WERI-Rb-1 (cell line): ENCODE measurements at regions not wholly inside any gene's neighbourhood (a gene's known extent, or its start where the extent isn't known, plus 50 kb on each side); places are given as distances from the start of the nearest gene placed in this dataset.

Experiments used
- DNase-seq: peaks from one replicate; pipeline ENCODE4 v3.0.0-alpha.2; 2020
- H3K27ac ChIP-seq: fragments of 250-450 bp; sonication (Bioruptor Pico); 2 replicates; pipeline ENCODE4 v1.5.1; 2020; ENCODE audit warnings: mild to moderate bottlenecking, moderate library complexity
- H3K27me3 ChIP-seq: fragments of 250-450 bp; sonication (Bioruptor Pico); 2 replicates; pipeline ENCODE4 v1.5.1; 2021; ENCODE audit warnings: mild to moderate bottlenecking, low read depth, moderate library complexity; ENCODE audit not compliant: insufficient read depth, severe bottlenecking
- H3K36me3 ChIP-seq: fragments of 250-450 bp; sonication (Bioruptor Pico); 2 replicates; pipeline ENCODE4 v1.5.1; 2020; ENCODE audit warnings: mild to moderate bottlenecking, moderate library complexity
- H3K4me3 ChIP-seq: 2 replicates; pipeline ENCODE4 v1.5.1; 2011; ENCODE audit warnings: low read depth, mild to moderate bottlenecking, control low read depth, low read length
- H3K9me3 ChIP-seq: fragments of 250-450 bp; sonication (Bioruptor Pico); 2 replicates; pipeline ENCODE4 v1.5.1; 2021; ENCODE audit warnings: mild to moderate bottlenecking, moderate library complexity; ENCODE audit not compliant: severe bottlenecking
- TF ChIP-seq, protein P1 (sequence below): IDR thresholded peaks from 2 replicates; pipeline ENCODE4 v1.5.1; 2011; ENCODE audit warnings: low read depth, mild to moderate bottlenecking, control low read depth, inconsistent platforms, low read length

DNA sequence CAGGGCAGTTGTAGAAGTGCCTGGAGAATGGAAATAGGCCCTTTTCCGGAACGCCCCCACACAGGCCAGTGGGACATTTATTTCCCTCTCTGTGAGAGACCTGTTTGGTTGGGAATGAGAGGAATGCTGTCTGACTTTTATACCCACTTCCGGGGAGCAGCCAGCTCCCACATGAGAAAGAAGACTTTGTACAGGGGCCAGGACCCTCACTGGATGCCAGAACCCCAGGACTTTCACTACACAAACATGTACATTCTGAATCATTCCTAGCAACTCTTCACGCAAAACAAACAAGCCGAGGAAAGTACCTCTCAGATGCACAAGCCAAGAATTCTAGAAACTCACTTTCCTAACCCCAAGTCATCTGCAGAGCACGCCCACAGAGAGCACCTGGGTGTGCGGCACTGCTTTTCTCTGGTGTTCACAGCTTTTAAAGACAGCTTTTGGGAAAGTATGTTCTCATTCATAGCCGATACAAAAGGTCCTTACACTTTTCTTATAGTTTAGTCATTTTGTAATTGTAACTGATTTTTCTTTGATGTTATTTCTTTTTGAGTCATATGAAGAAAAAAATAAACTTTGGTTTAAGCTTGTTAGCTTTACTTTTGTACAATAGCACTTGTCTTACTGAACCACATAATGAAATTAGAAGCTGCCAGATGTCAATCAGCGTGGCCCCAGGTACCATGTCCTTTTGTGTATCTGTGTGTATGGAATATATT, 856.1 kb upstream of the ID2 start:
- Histone ChIP-seq H3K4me3 (no peak overlapping the region), H3K27me3 (no peaks in the 10 kb centered on the region), H3K36me3 (no peaks in the 10 kb centered on the region), H3K27ac (no peak overlapping the region), H3K9me3 (no peaks in the 10 kb centered on the region)
- DNase-seq: no peak
- TF ChIP-seq, protein P1, sequence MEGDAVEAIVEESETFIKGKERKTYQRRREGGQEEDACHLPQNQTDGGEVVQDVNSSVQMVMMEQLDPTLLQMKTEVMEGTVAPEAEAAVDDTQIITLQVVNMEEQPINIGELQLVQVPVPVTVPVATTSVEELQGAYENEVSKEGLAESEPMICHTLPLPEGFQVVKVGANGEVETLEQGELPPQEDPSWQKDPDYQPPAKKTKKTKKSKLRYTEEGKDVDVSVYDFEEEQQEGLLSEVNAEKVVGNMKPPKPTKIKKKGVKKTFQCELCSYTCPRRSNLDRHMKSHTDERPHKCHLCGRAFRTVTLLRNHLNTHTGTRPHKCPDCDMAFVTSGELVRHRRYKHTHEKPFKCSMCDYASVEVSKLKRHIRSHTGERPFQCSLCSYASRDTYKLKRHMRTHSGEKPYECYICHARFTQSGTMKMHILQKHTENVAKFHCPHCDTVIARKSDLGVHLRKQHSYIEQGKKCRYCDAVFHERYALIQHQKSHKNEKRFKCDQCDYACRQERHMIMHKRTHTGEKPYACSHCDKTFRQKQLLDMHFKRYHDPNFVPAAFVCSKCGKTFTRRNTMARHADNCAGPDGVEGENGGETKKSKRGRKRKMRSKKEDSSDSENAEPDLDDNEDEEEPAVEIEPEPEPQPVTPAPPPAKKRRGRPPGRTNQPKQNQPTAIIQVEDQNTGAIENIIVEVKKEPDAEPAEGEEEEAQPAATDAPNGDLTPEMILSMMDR: no peak

DNA sequence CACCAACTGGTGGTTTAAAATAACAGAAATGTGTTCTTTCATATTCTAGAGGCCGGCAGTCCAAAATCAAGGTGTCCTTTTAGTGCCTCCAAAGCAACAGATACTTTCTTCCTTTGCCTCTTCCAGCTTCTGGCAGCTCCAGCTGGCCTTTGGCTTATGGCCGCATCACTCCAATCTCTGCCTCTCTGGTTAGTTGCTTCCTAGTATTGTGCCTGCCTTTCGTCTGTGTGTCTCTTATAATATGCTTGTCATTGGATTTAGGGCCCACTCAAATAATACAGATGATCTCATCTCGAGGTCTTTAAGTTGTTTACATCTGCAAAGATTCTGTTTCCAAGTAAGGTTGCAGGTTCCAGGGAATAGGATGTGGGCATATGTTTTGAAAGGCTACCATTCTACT, 855.2 kb upstream of the ID2 start:
- Histone ChIP-seq H3K9me3 (no peaks in the 10 kb centered on the region), H3K27ac (no peak overlapping the region), H3K4me3 (no peak overlapping the region), H3K36me3 (no peaks in the 10 kb centered on the region), H3K27me3 (no peaks in the 10 kb centered on the region)
- no peak for DNase-seq
- TF ChIP-seq, protein P1: no peak

DNA sequence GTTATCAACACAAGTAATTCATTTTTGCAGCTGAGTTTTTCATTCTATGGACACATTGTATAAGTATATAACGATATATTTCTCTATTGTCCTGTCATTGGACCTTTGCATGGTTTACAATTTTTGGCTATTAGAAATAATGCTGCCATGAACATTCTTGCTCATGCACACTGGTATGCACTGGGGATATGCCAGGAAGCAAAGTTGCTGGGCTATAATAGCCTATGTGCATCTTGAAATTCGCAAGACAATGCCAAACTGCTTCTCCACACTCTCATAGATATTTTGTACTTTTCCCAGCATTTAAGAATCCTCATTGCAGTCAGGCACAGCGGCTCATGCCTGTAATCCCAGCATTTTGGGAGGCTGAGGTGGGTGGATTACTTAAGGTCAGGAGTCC, 852.6 kb upstream of the ID2 start:
- DNase-seq: no peak
- H3K4me3 ChIP-seq: no peak overlapping the region
- H3K9me3 ChIP-seq: no peaks in the 10 kb centered on the region
- TF ChIP-seq, protein P1: no peak
- no peak overlapping the region for H3K27ac ChIP-seq
- H3K27me3 ChIP-seq: no peaks in the 10 kb centered on the region
- no peaks in the 10 kb centered on the region for H3K36me3 ChIP-seq

DNA sequence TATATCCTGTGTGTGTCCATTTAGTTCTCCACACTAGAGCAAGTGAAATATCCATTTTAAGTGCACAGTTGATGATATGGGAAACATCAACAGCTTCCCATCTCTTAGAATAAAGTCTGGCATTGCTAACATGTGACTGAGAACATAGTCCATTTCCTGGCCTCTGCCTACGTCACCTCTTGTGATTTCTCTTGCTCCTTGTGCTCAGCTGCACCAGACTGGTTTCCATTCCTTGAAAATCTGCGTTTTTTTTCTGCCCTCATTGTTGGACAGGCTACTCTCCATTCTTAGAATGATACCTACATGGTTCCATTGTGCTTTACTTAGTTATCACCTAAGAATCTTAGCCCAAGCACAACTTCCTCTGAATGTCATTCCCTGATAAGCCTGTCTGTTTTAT, 851.2 kb upstream of the ID2 start:
- Histone ChIP-seq H3K9me3 (no peaks in the 10 kb centered on the region), H3K4me3 (no peak overlapping the region), H3K27ac (no peak overlapping the region), H3K36me3 (no peaks in the 10 kb centered on the region), H3K27me3 (no peaks in the 10 kb centered on the region)
- no peak for DNase-seq
- TF ChIP-seq, protein P1: no peak

DNA sequence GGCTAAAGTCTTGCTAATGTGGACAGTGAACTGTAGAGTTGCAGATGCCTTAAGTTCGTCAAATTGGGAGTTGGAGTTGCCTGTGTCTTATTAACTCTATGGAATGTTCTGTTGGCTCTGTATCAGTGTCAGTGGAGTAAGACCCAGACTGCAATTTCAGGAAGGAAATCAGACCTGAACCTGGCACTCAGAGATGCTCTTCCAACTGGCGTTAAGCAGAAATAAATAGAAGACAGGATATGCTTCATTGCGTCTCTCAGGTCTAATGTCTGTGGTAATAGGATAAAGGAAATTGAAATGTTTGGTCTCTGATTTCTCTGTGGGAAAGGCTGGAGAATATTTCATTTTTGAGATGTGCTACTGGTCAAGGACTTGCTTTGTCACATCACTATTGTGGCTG, 846.7 kb upstream of the ID2 start:
- Histone ChIP-seq H3K27ac (no peak overlapping the region), H3K9me3 (no peaks in the 10 kb centered on the region), H3K27me3 (no peaks in the 10 kb centered on the region), H3K36me3 (no peaks in the 10 kb centered on the region), H3K4me3 (no peak overlapping the region)
- DNase-seq: no peak
- TF ChIP-seq, protein P1: no peak
